Naive B cell (primary cell): ENCODE measurements at regions not wholly inside any gene's neighbourhood (a gene's known extent, or its start where the extent isn't known, plus 50 kb on each side); places are given as distances from the start of the nearest gene placed in this dataset.

Source experiments
- ATAC-seq, 2 donors: fragments of 150-1000 bp; cut with Tn5 transposase; 2 replicates each; pipeline ENCODE4 v1.10.0; 2021; ENCODE audit warnings: low read depth in 2 of 2, mild to moderate bottlenecking in 2 of 2, moderate library complexity in 2 of 2
- DNase-seq: peaks from one replicate; pipeline ENCODE4 v3.0.0; 2022
- H3K27ac Mint-ChIP-seq, 6 donors: one replicate each; pipeline ENCODE4 v1.8.0; 2020 to 2022; ENCODE audit warnings: mild to moderate bottlenecking in 6 of 6, mixed read lengths in 6 of 6, moderate library complexity in 5 of 6, inconsistent platforms in 2 of 6
- H3K27me3 Mint-ChIP-seq, 3 donors: one replicate each; pipeline ENCODE4 v1.8.0; 2021 to 2022; ENCODE audit warnings: mixed read lengths in 3 of 3, mild to moderate bottlenecking in 1 of 3
- H3K36me3 Mint-ChIP-seq, 2 donors: one replicate each; pipeline ENCODE4 v1.8.0; 2020 to 2022; ENCODE audit warnings: mixed read lengths in 2 of 2, inconsistent platforms in 1 of 2, mild to moderate bottlenecking in 1 of 2
- H3K4me1 Mint-ChIP-seq, 3 donors: one replicate each; pipeline ENCODE4 v1.8.0; 2020 to 2022; ENCODE audit warnings: mixed read lengths in 3 of 3, inconsistent platforms in 1 of 3, mild to moderate bottlenecking in 1 of 3, moderate library complexity in 1 of 3
- H3K4me3 Mint-ChIP-seq, 8 donors: one replicate each; pipeline ENCODE4 v1.8.0; 2020 to 2022; ENCODE audit warnings: mild to moderate bottlenecking in 8 of 8, mixed read lengths in 8 of 8, moderate library complexity in 8 of 8, inconsistent platforms in 2 of 8
- H3K9me3 Mint-ChIP-seq, 7 donors: one replicate each; pipeline ENCODE4 v1.8.0; 2020 to 2022; ENCODE audit warnings: mixed read lengths in 7 of 7, mild to moderate bottlenecking in 5 of 7, inconsistent platforms in 2 of 7, moderate library complexity in 1 of 7

DNA sequence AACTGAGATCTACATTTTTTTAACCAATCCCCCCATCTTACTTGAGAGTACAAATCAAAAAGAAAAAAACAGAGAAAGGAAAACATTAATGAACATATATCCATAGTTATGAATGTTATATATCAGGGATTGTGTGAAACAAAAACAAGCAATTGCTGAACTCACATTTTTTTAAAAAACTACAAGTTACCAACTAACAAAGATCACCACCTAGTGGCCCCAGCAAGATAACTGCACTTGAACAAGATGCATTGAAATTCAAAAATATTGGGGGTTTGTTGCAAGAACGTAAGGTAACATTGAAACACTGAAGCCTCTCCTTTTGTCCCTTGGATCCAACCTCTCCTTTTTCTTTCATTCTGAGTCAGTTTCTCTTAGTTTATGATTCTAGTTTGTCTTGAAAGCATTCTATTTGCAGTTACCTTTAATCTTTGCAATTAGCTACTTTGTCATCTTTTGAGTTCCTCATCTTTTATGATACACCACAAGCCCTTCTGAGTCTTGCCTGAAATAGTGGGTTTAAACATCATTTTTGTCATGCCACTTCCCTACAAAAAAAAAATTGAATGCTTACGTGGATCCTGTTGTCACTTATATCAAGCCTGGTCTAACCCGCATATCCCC is 87.3 kb upstream of the TES start:
- ATAC-seq = no peak
- peaks cover 5 to 7% of the 10 kb centered on the region in 2 donors for H3K36me3 Mint-ChIP-seq
- H3K27ac Mint-ChIP-seq = no peak overlapping the region
- peaks cover 0 to 10% (median 6%) of the 10 kb centered on the region in 7 donors for H3K9me3 Mint-ChIP-seq
- no peak for DNase-seq
- peaks cover 0 to 12% (median 9%) of the 10 kb centered on the region in 3 donors for H3K27me3 Mint-ChIP-seq
- no peak overlapping the region for H3K4me3 Mint-ChIP-seq
- H3K4me1 Mint-ChIP-seq = no peaks in the 10 kb centered on the region

DNA sequence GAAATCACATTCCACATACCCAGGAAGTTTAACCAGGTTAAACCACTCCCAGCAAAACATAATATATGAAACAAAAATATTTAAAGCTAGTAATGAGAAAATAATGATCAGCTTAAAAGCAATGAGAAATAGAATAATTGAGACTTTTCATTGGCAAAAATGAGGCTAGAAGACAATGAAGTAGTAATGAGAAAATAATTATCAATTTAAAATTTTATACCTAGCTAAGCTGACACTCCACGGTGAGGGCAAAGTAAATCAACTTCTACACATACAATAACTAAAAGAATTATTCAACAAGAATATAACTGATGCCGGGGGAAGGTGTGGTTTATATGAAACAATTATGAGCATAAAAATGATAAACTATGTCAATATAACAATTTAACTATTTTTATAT is 82.2 kb upstream of the TES start:
- no peak for ATAC-seq
- Mint-ChIP-seq H3K27me3 (peaks cover 5 to 12% (median 8%) of the 10 kb centered on the region in 3 donors), H3K4me3 (no peak overlapping the region)

DNA sequence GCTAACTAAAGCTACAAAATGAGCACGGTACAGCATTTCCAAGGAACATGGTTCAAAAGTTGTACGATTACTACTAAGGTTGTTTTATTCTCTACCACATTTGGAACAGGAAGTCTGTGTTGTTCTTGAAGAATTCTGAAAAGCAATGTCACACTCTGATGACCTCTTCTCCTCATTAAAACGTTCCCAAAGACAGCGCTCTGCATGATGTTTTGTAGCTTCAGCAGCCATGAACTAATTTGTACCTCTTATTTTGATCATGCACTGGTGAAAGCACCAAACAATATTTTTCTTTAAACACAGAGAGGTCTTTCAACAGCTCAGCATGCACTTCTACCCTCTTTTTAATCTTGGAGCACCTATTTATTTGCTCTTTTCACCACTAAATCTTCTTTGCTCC is 75.0 kb upstream of the TES start:
- no peaks in the 10 kb centered on the region for H3K36me3 Mint-ChIP-seq
- H3K27me3 Mint-ChIP-seq = peaks cover 0 to 11% (median 0%) of the 10 kb centered on the region in 3 donors
- DNase-seq = no peak
- H3K9me3 Mint-ChIP-seq = no peaks in the 10 kb centered on the region
- no peak overlapping the region for H3K27ac Mint-ChIP-seq
- no peak overlapping the region for H3K4me3 Mint-ChIP-seq
- H3K4me1 Mint-ChIP-seq = no peaks in the 10 kb centered on the region
- no peak for ATAC-seq

More for the DNA sequence above, 82.2 kb upstream of the TES start:
- peaks cover 8 to 11% of the 10 kb centered on the region in 2 donors for H3K36me3 Mint-ChIP-seq
- no peaks in the 10 kb centered on the region for H3K4me1 Mint-ChIP-seq
- no peak overlapping the region for H3K27ac Mint-ChIP-seq
- DNase-seq = no peak
- H3K9me3 Mint-ChIP-seq = peaks cover 0 to 23% (median 17%) of the 10 kb centered on the region in 7 donors

DNA sequence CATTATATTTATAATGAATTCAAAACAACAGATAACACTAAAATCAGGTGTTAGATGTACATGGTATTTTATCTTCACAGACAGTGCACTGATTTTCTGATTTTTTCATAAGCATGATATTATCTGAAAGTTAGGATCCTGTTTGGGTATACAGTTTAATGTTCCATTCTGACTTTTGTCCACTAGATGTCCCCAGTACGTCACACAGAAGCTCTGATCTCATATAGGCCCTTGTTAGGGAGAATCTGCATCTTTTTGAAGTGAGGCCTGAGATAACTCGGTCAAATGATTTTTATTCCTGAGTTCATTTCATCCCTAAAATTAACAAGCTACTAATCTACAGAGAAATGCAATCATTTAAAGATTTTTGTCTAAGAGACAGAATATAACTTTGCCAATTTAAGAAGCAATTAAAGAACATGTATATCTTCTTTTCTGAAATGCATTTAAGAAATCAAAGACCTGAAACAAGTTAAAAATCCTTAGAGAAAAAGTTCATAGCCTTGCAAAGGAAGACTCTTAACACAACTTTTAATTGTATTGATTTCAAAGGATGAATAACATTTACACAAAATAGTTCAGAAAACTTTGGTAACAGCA is 72.0 kb upstream of the TES start:
- DNase-seq (peak; percentile 39), ATAC-seq (peak; percentile 80 to 94)
- Mint-ChIP-seq H3K4me1 (peaks cover 0 to 5% (median 5%) of the 10 kb centered on the region in 3 donors), H3K9me3 (no peaks in the 10 kb centered on the region), H3K27me3 (peaks cover 0 to 11% (median 0%) of the 10 kb centered on the region in 3 donors), H3K27ac (peak overlapping the region in 1 of 6 donors; percentile 45), H3K36me3 (no peaks in the 10 kb centered on the region), H3K4me3 (no peak overlapping the region)

DNA sequence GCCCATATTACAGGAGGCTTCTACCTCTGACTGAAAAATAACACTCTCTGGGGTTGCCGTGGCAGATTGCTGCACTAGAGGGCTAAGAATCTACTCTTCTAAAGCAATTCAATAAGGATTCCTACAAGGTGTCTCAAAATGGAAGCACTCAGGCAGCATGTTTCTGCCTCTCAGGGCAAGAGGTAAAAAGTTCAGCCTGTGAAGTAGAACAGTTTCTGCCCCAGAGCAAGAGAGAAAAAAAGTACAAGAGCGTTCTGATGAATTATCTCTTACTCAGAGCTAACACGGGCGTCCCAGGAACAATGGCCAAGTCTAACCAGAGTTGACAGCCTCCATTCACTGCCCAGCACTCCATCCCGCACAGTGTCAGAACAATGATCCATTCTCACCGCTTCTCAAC is 71.3 kb upstream of the TES start:
- H3K9me3 Mint-ChIP-seq = no peaks in the 10 kb centered on the region
- ATAC-seq (no peak), DNase-seq (no peak)
- no peak overlapping the region for H3K27ac Mint-ChIP-seq
- peaks cover 0 to 5% (median 5%) of the 10 kb centered on the region in 3 donors for H3K4me1 Mint-ChIP-seq
- no peak overlapping the region for H3K4me3 Mint-ChIP-seq
- H3K27me3 Mint-ChIP-seq = peaks cover 0 to 11% (median 0%) of the 10 kb centered on the region in 3 donors
- H3K36me3 Mint-ChIP-seq = no peaks in the 10 kb centered on the region

DNA sequence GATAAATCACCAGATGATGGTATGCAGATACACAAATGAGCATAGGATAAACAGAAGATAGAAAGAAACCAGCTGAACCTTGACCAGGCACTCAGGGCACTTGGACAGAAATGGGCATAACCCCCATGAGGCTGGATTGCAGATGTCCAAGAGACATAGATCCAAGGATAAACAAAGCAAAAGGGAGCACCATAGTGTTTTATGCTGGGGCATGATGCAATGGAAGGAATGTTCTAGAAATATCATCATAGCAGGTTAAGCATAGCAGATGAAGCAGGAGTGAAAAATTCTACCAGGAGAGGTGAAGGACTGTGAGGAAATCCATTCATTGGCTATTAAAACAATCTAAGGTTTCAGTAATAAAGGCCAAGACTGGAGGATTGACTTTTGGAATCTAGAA is 70.5 kb upstream of the TES start:
- no peak for DNase-seq
- H3K9me3 Mint-ChIP-seq = no peaks in the 10 kb centered on the region
- H3K27ac Mint-ChIP-seq = peak overlapping the region in 1 of 6 donors; percentile 55

DNA sequence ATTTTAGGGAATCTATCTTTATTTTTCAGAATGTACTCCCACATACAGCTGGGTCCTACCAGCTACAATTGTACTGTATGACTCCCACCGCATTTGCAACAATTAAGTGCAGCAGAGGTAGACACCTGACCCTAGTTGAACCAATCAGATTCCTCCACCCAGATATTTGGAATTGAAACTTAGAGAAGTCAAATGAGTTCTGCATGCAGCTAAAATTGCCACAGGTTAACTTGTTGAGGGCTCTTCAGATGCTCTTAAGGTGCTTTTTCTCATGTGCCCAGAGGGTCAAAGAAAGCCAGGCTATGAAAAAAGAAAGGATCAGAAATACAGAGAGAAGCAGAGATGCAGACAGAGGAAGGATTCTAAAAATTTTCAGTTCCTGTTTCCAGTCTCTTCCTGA is 68.0 kb upstream of the TES start:
- ATAC-seq (no peak), DNase-seq (no peak)
- Mint-ChIP-seq H3K9me3 (no peaks in the 10 kb centered on the region), H3K36me3 (no peaks in the 10 kb centered on the region), H3K27ac (peak overlapping the region in 1 of 6 donors; percentile 39), H3K27me3 (peaks cover 0 to 11% (median 0%) of the 10 kb centered on the region in 3 donors), H3K4me3 (no peak overlapping the region), H3K4me1 (peaks cover 0 to 9% (median 5%) of the 10 kb centered on the region in 3 donors)

More for the DNA sequence above, 70.5 kb upstream of the TES start:
- Mint-ChIP-seq H3K27me3 (peaks cover 0 to 11% (median 0%) of the 10 kb centered on the region in 3 donors), H3K4me1 (peaks cover 0 to 5% (median 5%) of the 10 kb centered on the region in 3 donors), H3K4me3 (no peak overlapping the region), H3K36me3 (no peaks in the 10 kb centered on the region)
- no peak for ATAC-seq

DNA sequence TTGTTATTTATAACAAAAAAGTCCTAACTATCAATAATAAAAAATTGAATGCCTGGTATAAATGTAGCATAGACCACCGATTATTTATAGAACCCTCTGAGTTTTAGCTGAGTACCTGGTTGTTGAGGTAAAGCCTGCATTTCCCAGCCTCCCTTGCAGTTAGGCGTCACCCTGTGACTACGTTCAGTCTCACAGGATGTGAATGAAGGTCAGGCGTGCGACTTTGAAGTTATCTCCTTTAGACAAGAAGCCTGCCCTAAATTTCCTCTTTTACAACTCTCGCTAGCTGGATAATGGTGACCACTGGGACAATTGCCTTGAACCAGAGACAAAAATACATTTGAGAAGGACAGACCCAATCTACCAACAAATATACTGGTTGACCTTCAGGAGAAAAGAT is 67.5 kb upstream of the TES start:
- DNase-seq = no peak
- H3K4me1 Mint-ChIP-seq = peaks cover 0 to 9% (median 5%) of the 10 kb centered on the region in 3 donors

DNA sequence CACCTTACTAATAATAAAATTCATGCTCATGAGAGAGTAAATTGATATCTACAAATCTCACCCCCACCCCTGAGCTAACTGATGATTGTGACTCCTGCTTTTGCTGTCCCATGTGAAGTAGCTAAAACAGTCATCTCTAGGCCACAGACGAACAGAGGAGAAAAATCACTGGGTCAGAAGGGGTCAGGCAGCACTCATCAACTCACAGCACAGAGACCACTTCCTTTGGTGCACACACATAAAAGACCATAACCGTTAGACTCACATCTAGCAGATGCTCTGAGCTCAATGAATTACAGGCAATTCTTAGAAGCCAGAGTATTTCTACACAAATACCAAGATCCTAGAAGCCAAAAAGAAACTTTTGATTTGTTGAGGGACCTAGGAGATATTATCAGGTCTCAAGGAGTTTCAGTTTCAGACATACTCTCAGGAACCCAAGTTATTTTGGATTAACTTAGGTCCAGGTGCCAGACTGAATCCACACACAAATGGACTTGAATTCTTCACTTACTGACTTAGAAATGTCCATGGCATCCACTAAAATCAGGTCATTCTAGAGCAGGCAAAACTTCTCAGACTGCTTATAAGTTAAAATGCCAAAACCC is 65.0 kb upstream of the TES start:
- no peak overlapping the region for H3K4me3 Mint-ChIP-seq
- peak overlapping the region in 2 of 6 donors; percentile 5 to 61 for H3K27ac Mint-ChIP-seq
- peaks cover 0 to 11% of the 10 kb centered on the region in 2 donors for H3K36me3 Mint-ChIP-seq
- H3K27me3 Mint-ChIP-seq = peaks cover 0 to 10% (median 5%) of the 10 kb centered on the region in 3 donors
- peaks cover 0 to 6% (median 2%) of the 10 kb centered on the region in 7 donors for H3K9me3 Mint-ChIP-seq
- peaks cover 8 to 18% (median 17%) of the 10 kb centered on the region in 3 donors for H3K4me1 Mint-ChIP-seq
- no peak for ATAC-seq
- DNase-seq = no peak

More for the DNA sequence above, 67.5 kb upstream of the TES start:
- Mint-ChIP-seq H3K4me3 (no peak overlapping the region), H3K27me3 (peaks cover 0 to 11% (median 2%) of the 10 kb centered on the region in 3 donors), H3K36me3 (peaks cover 0 to 3% of the 10 kb centered on the region in 2 donors), H3K9me3 (peaks cover 0 to 2% (median 0%) of the 10 kb centered on the region in 7 donors), H3K27ac (no peak overlapping the region)
- peak in 1 of 2 donors; percentile 62 for ATAC-seq

DNA sequence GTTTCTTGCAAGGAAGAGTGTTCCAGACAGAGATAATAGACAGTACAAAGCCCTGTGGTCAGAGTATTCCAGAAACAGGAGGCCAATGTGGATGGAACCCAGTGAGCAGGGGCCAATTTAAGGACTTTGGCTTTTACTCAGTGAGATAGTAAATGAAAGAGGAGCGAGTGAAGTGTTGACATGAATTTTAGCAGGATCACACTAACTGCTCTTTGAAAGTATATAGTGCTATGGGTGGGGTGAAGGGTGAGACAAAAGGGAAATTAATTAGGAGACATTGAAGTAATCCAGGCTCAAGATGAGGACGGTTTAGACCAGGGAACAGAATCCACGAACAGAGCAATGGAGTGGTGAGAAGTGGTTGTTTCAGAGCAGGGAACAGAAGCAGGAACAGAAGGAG is 62.2 kb upstream of the TES start:
- DNase-seq = no peak
- ATAC-seq = no peak
- H3K27me3 Mint-ChIP-seq = peaks cover 3 to 10% (median 5%) of the 10 kb centered on the region in 3 donors
- peaks cover 0 to 11% of the 10 kb centered on the region in 2 donors for H3K36me3 Mint-ChIP-seq
- no peak overlapping the region for H3K4me3 Mint-ChIP-seq
- H3K9me3 Mint-ChIP-seq = peaks cover 0 to 6% (median 2%) of the 10 kb centered on the region in 7 donors
- H3K4me1 Mint-ChIP-seq = peaks cover 17 to 22% (median 21%) of the 10 kb centered on the region in 3 donors
- peak overlapping the region in 1 of 6 donors; percentile 15 for H3K27ac Mint-ChIP-seq

DNA sequence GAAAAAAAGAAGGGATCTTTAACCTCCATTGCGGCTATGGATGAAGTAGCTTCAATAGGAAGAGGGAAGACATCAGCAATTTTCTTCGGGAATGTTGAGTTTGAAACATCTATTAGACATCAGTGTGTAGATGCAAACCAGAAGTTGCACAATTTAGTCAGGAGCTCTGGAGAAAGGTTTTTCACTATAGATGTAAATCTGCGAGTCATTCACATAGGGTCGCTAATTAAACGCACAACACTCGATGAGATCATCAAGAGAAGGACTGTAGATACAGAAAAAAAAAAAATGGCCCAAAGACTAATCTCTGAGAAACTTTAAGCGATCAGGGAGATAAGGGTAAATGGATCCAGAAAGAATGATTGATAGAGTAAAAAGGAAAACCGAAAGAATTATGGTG is 61.7 kb upstream of the TES start:
- Mint-ChIP-seq H3K36me3 (peaks cover 0 to 11% of the 10 kb centered on the region in 2 donors), H3K27me3 (peaks cover 3 to 10% (median 5%) of the 10 kb centered on the region in 3 donors), H3K27ac (peak overlapping the region in 1 of 6 donors; percentile 15), H3K4me3 (no peak overlapping the region), H3K4me1 (peaks cover 21 to 24% (median 22%) of the 10 kb centered on the region in 3 donors), H3K9me3 (peaks cover 0 to 6% (median 2%) of the 10 kb centered on the region in 7 donors)
- no peak for DNase-seq
- ATAC-seq = no peak

DNA sequence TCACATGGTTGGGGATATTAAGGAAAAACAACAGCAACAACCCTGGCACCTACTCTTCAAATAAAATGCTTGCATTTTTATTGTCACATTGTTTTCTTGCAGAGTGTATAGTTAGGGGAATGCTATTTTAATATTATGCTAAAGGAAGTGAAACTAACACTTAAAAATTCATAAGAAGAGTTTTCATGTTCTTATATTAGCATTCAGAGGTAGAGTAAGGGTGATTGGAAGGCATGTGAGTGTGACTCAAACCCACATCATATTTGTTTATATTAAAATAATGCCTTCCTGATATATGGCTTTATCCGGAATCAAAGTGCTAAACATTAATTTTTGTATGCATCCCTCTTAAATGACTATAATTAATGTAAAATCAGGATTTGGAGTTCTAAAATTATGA is 59.8 kb upstream of the TES start:
- Mint-ChIP-seq H3K27me3 (peaks cover 3 to 10% (median 5%) of the 10 kb centered on the region in 3 donors), H3K27ac (peak overlapping the region in 1 of 6 donors; percentile 36), H3K36me3 (peaks cover 0 to 11% of the 10 kb centered on the region in 2 donors), H3K9me3 (peaks cover 0 to 6% (median 2%) of the 10 kb centered on the region in 7 donors), H3K4me3 (peak overlapping the region in 7 of 8 donors; percentile 2 to 76 (median 30)), H3K4me1 (peaks cover 21 to 22% (median 22%) of the 10 kb centered on the region in 3 donors)
- peak; percentile 93 for ATAC-seq
- peak; percentile 38 for DNase-seq

DNA sequence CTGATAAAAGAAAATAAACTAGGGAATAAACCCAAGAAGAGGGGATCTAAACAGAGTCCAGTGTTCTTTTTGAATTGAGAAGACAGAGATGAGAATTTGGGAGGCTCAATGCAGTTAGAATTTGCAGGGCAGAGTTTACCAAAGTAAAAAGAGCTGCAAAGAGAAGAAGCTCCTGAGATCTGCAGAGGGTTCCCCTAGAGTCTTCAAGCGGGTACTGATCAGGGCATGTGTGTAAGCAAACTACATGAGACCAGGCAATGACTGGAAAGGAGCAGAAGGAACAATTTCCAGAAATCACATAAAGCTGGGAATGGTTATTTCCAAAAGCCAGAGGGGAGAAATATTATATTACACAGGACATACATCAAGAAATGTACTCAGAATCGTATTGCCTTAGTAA is 58.1 kb upstream of the TES start:
- H3K27me3 Mint-ChIP-seq = peaks cover 3 to 10% (median 5%) of the 10 kb centered on the region in 3 donors
- H3K4me3 Mint-ChIP-seq = peak overlapping the region in 1 of 8 donors; percentile 12
- H3K4me1 Mint-ChIP-seq = peaks cover 21 to 22% (median 22%) of the 10 kb centered on the region in 3 donors
- DNase-seq (no peak), ATAC-seq (no peak)
- peaks cover 0 to 11% of the 10 kb centered on the region in 2 donors for H3K36me3 Mint-ChIP-seq
- no peak overlapping the region for H3K27ac Mint-ChIP-seq
- H3K9me3 Mint-ChIP-seq = peaks cover 0 to 6% (median 2%) of the 10 kb centered on the region in 7 donors
